GM23338 (cell line): ENCODE measurements at regions not wholly inside any gene's neighbourhood (a gene's known extent, or its start where the extent isn't known, plus 50 kb on each side); places are given as distances from the start of the nearest gene placed in this dataset.

Experiments used
- ATAC-seq: fragments of 200-7000 bp; cut with Tn5 transposase; 3 replicates; pipeline ENCODE4 v1.9.1; 2020
- DNase-seq: peaks from one replicate; pipeline ENCODE4 v3.0.0-alpha.2; 2015; ENCODE audit warnings: low spot score
- H2AFZ ChIP-seq: fragments of 200-600 bp; sonication (generic); 2 replicates; pipeline ENCODE4 v1.8.0; 2016; ENCODE audit warnings: antibody characterized with exemption, mild to moderate bottlenecking, moderate library complexity
- H3F3A ChIP-seq: fragments of 200-600 bp; sonication (generic); replicated peaks from 2 replicates; pipeline ENCODE4 v1.8.0; 2017; ENCODE audit warnings: antibody characterized with exemption, mixed run types, low read depth
- H3K27ac ChIP-seq: fragments of 200-600 bp; sonication (generic); 2 replicates; pipeline ENCODE4 v1.6.1; 2016; ENCODE audit warnings: low read depth
- H3K27me3 ChIP-seq: fragments of 200-600 bp; sonication (generic); 2 replicates; pipeline ENCODE4 v1.8.0; 2016; ENCODE audit warnings: mild to moderate bottlenecking, mixed run types, moderate library complexity; ENCODE audit not compliant: insufficient read depth
- H3K36me3 ChIP-seq: fragments of 200-600 bp; sonication (generic); 2 replicates; pipeline ENCODE4 v1.8.0; 2016; ENCODE audit warnings: mild to moderate bottlenecking; ENCODE audit not compliant: insufficient read depth
- H3K4me1 ChIP-seq: fragments of 200-600 bp; sonication (generic); 2 replicates; pipeline ENCODE4 v1.8.0; 2016; ENCODE audit warnings: mild to moderate bottlenecking, moderate library complexity; ENCODE audit not compliant: insufficient read depth
- H3K4me2 ChIP-seq: fragments of 200-600 bp; sonication (generic); 2 replicates; pipeline ENCODE4 v1.7.1; 2017; ENCODE audit warnings: mixed run types
- H3K4me3 ChIP-seq: fragments of 200-600 bp; sonication (generic); 2 replicates; pipeline ENCODE4 v1.6.1; 2016; ENCODE audit warnings: mixed run types
- H3K79me2 ChIP-seq: fragments of 200-600 bp; sonication (generic); replicated peaks from 2 replicates; pipeline ENCODE4 v1.8.0; 2017; ENCODE audit warnings: mild to moderate bottlenecking; ENCODE audit not compliant: insufficient read depth
- H3K9me2 ChIP-seq: fragments of 200-600 bp; sonication (generic); 2 replicates; pipeline ENCODE4 v1.8.0; 2017; ENCODE audit not compliant: insufficient read depth
- H4K20me1 ChIP-seq: fragments of 200-600 bp; sonication (generic); replicated peaks from 2 replicates; pipeline ENCODE4 v1.8.0; 2017; ENCODE audit warnings: mild to moderate bottlenecking; ENCODE audit not compliant: insufficient read depth
- H3K27ac Mint-ChIP-seq: 2 replicates; pipeline ENCODE4 v1.8.0; 2020; ENCODE audit warnings: inconsistent platforms, mild to moderate bottlenecking, moderate library complexity, mixed read lengths
- H3K27me3 Mint-ChIP-seq: 3 replicates; pipeline ENCODE4 v1.8.0; 2022; ENCODE audit warnings: low read depth, mild to moderate bottlenecking, moderate library complexity, mixed read lengths, inconsistent platforms; ENCODE audit not compliant: insufficient read depth, poor library complexity
- H3K36me3 Mint-ChIP-seq: 3 replicates; pipeline ENCODE4 v1.8.0; 2021; ENCODE audit warnings: low read depth, mild to moderate bottlenecking, inconsistent platforms, moderate library complexity, mixed read lengths
- H3K4me1 Mint-ChIP-seq: 3 replicates; pipeline ENCODE4 v1.8.0; 2020; ENCODE audit warnings: mild to moderate bottlenecking, inconsistent platforms, mixed read lengths
- H3K4me3 Mint-ChIP-seq: 3 replicates; pipeline ENCODE4 v1.8.0; 2021; ENCODE audit warnings: moderate library complexity, mild to moderate bottlenecking, inconsistent platforms, mixed read lengths
- H3K9me3 Mint-ChIP-seq: 3 replicates; pipeline ENCODE4 v1.8.0; 2020; ENCODE audit warnings: moderate library complexity, mild to moderate bottlenecking, inconsistent platforms, mixed read lengths
- CREB1 ChIP-seq: fragments of 250-450 bp; sonication (Bioruptor Pico); IDR thresholded peaks from 2 replicates; pipeline ENCODE4 v1.5.0; 2020; ENCODE audit warnings: low read depth, mild to moderate bottlenecking, moderate library complexity
- EZH2 ChIP-seq: fragments of 200-600 bp; sonication (generic); IDR thresholded peaks from one replicate; pipeline ENCODE4 v1.8.0; 2017; ENCODE audit warnings: antibody characterized with exemption, mild to moderate bottlenecking, low read depth; ENCODE audit not compliant: unreplicated experiment
- EZH2phosphoT487 ChIP-seq: fragments of 200-600 bp; sonication (generic); IDR thresholded peaks from one replicate; pipeline ENCODE4 v1.8.1; 2018; ENCODE audit warnings: antibody characterized with exemption; ENCODE audit not compliant: unreplicated experiment
- JUNB ChIP-seq: IDR thresholded peaks from one replicate; pipeline ENCODE4 v1.6.1; 2016; ENCODE audit warnings: antibody characterized with exemption; ENCODE audit not compliant: unreplicated experiment
- NANOG ChIP-seq: IDR thresholded peaks from 2 replicates; pipeline ENCODE4 v1.6.1; 2016; ENCODE audit warnings: antibody characterized with exemption, borderline replicate concordance
- POLR2AphosphoS5 ChIP-seq: IDR thresholded peaks from 2 replicates; pipeline ENCODE4 v1.6.1; 2016; ENCODE audit warnings: antibody characterized with exemption, low read depth
- STAT1 ChIP-seq: IDR thresholded peaks from one replicate; pipeline ENCODE4 v1.6.1; 2016; ENCODE audit warnings: antibody characterized with exemption; ENCODE audit not compliant: unreplicated experiment
- ZNF114 ChIP-seq: fragments of 250-450 bp; sonication (Bioruptor Pico); IDR thresholded peaks from 2 replicates; pipeline ENCODE4 v1.5.0; 2020; ENCODE audit warnings: mild to moderate bottlenecking, moderate library complexity
- ZNF331 ChIP-seq: fragments of 250-450 bp; sonication (Bioruptor Pico); IDR thresholded peaks from 2 replicates; pipeline ENCODE4 v1.5.0; 2020; ENCODE audit warnings: low read depth, mild to moderate bottlenecking, moderate library complexity
- TF ChIP-seq, protein P1 (sequence below): IDR thresholded peaks from 2 replicates; pipeline ENCODE4 v1.6.1; 2016; ENCODE audit warnings: antibody characterized with exemption
- TF ChIP-seq, protein P2 (sequence below): IDR thresholded peaks from one replicate; pipeline ENCODE4 v1.6.1; 2018; ENCODE audit warnings: antibody characterized with exemption; ENCODE audit not compliant: unreplicated experiment
- TF ChIP-seq, protein P3 (sequence below): fragments of 250-450 bp; sonication (Bioruptor Pico); IDR thresholded peaks from 2 replicates; pipeline ENCODE4 v1.5.0; 2020; ENCODE audit warnings: mild to moderate bottlenecking, moderate library complexity
- TF ChIP-seq, protein P4 (sequence below), 2 experiments: fragments of 200-600 bp in 1 of 2; sonication (generic) in 1 of 2; conservative IDR thresholded peaks; 2 replicates each; pipeline versions ENCODE4 v1.5.1 to v1.6.1; 2016 to 2017; ENCODE audit warnings: antibody characterized with exemption in 2 of 2, low read depth in 2 of 2, mild to moderate bottlenecking in 2 of 2, moderate library complexity in 1 of 2

DNA sequence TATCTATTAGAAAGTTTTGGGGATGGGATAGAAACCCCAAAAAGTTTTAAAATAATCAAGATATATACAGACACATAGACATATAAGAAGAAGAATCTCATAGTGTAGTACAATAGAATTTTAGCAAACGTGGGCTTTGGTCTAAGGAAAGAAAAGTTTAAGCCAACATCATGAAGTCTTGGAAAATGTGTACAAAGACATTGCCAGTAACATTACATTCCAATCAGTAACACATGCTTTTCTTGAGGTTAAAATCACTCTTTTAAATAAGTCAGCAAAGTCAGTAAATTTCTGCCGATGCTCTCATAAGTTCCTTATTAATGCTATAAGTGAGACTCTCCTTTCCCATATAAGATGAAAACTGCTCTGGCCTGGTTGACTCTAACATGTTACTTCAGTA lies 201.1 kb upstream of the LRIG3 start:
- Histone ChIP-seq H3K4me3 (no peak overlapping the region), H3K4me1 (no peaks in the 10 kb centered on the region), H3K27ac (no peak overlapping the region), H3F3A (no peaks in the 10 kb centered on the region), H3K4me2 (no peak overlapping the region), H3K9me2 (0 out of 2 replicates have a peak, but pooled peaks cover 3% of the 10 kb centered on the region), H2AFZ (no peak overlapping the region), H4K20me1 (no peaks in the 10 kb centered on the region), H3K27me3 (no peaks in the 10 kb centered on the region), H3K79me2 (no peaks in the 10 kb centered on the region), H3K36me3 (no peaks in the 10 kb centered on the region)
- H3K27ac Mint-ChIP-seq, result no peak overlapping the region
- no peaks in the 10 kb centered on the region for H3K36me3 Mint-ChIP-seq
- ATAC-seq (no peak), DNase-seq (no peak)
- TF ChIP-seq, protein P1, sequence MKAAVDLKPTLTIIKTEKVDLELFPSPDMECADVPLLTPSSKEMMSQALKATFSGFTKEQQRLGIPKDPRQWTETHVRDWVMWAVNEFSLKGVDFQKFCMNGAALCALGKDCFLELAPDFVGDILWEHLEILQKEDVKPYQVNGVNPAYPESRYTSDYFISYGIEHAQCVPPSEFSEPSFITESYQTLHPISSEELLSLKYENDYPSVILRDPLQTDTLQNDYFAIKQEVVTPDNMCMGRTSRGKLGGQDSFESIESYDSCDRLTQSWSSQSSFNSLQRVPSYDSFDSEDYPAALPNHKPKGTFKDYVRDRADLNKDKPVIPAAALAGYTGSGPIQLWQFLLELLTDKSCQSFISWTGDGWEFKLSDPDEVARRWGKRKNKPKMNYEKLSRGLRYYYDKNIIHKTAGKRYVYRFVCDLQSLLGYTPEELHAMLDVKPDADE, result no peak
- TF ChIP-seq STAT1 (no peak), EZH2phosphoT487 (no peak), NANOG (no peak), POLR2AphosphoS5 (no peak), ZNF331 (CRISPR knock-in tag) (no peak), JUNB (no peak), CREB1 (no peak), EZH2 (no peak), ZNF114 (no peak)
- TF ChIP-seq, protein P2, sequence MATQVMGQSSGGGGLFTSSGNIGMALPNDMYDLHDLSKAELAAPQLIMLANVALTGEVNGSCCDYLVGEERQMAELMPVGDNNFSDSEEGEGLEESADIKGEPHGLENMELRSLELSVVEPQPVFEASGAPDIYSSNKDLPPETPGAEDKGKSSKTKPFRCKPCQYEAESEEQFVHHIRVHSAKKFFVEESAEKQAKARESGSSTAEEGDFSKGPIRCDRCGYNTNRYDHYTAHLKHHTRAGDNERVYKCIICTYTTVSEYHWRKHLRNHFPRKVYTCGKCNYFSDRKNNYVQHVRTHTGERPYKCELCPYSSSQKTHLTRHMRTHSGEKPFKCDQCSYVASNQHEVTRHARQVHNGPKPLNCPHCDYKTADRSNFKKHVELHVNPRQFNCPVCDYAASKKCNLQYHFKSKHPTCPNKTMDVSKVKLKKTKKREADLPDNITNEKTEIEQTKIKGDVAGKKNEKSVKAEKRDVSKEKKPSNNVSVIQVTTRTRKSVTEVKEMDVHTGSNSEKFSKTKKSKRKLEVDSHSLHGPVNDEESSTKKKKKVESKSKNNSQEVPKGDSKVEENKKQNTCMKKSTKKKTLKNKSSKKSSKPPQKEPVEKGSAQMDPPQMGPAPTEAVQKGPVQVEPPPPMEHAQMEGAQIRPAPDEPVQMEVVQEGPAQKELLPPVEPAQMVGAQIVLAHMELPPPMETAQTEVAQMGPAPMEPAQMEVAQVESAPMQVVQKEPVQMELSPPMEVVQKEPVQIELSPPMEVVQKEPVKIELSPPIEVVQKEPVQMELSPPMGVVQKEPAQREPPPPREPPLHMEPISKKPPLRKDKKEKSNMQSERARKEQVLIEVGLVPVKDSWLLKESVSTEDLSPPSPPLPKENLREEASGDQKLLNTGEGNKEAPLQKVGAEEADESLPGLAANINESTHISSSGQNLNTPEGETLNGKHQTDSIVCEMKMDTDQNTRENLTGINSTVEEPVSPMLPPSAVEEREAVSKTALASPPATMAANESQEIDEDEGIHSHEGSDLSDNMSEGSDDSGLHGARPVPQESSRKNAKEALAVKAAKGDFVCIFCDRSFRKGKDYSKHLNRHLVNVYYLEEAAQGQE, result no peak
- TF ChIP-seq, protein P3, sequence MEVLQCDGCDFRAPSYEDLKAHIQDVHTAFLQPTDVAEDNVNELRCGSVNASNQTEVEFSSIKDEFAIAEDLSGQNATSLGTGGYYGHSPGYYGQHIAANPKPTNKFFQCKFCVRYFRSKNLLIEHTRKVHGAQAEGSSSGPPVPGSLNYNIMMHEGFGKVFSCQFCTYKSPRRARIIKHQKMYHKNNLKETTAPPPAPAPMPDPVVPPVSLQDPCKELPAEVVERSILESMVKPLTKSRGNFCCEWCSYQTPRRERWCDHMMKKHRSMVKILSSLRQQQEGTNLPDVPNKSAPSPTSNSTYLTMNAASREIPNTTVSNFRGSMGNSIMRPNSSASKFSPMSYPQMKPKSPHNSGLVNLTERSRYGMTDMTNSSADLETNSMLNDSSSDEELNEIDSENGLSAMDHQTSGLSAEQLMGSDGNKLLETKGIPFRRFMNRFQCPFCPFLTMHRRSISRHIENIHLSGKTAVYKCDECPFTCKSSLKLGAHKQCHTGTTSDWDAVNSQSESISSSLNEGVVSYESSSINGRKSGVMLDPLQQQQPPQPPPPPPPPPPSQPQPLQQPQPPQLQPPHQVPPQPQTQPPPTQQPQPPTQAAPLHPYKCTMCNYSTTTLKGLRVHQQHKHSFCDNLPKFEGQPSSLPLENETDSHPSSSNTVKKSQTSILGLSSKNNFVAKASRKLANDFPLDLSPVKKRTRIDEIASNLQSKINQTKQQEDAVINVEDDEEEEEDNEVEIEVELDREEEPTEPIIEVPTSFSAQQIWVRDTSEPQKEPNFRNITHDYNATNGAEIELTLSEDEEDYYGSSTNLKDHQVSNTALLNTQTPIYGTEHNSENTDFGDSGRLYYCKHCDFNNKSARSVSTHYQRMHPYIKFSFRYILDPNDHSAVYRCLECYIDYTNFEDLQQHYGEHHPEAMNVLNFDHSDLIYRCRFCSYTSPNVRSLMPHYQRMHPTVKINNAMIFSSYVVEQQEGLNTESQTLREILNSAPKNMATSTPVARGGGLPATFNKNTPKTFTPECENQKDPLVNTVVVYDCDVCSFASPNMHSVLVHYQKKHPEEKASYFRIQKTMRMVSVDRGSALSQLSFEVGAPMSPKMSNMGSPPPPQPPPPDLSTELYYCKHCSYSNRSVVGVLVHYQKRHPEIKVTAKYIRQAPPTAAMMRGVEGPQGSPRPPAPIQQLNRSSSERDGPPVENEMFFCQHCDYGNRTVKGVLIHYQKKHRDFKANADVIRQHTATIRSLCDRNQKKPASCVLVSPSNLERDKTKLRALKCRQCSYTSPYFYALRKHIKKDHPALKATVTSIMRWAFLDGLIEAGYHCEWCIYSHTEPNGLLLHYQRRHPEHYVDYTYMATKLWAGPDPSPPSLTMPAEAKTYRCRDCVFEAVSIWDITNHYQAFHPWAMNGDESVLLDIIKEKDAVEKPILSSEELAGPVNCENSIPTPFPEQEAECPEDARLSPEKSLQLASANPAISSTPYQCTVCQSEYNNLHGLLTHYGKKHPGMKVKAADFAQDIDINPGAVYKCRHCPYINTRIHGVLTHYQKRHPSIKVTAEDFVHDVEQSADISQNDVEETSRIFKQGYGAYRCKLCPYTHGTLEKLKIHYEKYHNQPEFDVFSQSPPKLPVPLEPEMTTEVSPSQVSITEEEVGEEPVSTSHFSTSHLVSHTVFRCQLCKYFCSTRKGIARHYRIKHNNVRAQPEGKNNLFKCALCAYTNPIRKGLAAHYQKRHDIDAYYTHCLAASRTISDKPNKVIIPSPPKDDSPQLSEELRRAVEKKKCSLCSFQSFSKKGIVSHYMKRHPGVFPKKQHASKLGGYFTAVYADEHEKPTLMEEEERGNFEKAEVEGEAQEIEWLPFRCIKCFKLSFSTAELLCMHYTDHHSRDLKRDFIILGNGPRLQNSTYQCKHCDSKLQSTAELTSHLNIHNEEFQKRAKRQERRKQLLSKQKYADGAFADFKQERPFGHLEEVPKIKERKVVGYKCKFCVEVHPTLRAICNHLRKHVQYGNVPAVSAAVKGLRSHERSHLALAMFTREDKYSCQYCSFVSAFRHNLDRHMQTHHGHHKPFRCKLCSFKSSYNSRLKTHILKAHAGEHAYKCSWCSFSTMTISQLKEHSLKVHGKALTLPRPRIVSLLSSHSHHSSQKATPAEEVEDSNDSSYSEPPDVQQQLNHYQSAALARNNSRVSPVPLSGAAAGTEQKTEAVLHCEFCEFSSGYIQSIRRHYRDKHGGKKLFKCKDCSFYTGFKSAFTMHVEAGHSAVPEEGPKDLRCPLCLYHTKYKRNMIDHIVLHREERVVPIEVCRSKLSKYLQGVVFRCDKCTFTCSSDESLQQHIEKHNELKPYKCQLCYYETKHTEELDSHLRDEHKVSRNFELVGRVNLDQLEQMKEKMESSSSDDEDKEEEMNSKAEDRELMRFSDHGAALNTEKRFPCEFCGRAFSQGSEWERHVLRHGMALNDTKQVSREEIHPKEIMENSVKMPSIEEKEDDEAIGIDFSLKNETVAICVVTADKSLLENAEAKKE (CRISPR knock-in tag), result no peak
- TF ChIP-seq, protein P4, sequence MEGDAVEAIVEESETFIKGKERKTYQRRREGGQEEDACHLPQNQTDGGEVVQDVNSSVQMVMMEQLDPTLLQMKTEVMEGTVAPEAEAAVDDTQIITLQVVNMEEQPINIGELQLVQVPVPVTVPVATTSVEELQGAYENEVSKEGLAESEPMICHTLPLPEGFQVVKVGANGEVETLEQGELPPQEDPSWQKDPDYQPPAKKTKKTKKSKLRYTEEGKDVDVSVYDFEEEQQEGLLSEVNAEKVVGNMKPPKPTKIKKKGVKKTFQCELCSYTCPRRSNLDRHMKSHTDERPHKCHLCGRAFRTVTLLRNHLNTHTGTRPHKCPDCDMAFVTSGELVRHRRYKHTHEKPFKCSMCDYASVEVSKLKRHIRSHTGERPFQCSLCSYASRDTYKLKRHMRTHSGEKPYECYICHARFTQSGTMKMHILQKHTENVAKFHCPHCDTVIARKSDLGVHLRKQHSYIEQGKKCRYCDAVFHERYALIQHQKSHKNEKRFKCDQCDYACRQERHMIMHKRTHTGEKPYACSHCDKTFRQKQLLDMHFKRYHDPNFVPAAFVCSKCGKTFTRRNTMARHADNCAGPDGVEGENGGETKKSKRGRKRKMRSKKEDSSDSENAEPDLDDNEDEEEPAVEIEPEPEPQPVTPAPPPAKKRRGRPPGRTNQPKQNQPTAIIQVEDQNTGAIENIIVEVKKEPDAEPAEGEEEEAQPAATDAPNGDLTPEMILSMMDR (conservative IDR thresholded peaks at IDR 0.05; ENCODE audit: low read depth in 2 of 2), result no peak
- peaks cover 4% of the 10 kb centered on the region; the same call in 1 of the 3 replicates for H3K4me1 Mint-ChIP-seq
- no peaks in the 10 kb centered on the region for H3K9me3 Mint-ChIP-seq
- no peak overlapping the region for H3K4me3 Mint-ChIP-seq
- H3K27me3 Mint-ChIP-seq, result peaks cover 2% of the 10 kb centered on the region
